Kidney (tissue), 13 donors: ENCODE measurements at regions not wholly inside any gene's neighbourhood (a gene's known extent, or its start where the extent isn't known, plus 50 kb on each side); places are given as distances from the start of the nearest gene placed in this dataset.

Experiments
- DNase-seq, 5 donors: peaks; one replicate each; pipeline ENCODE4 v3.0.0-alpha.2; 2013 to 2020
- FAIRE-seq: peaks from 2 replicates; lab custom pipeline; 2012; peaks lifted over from hg19 to GRCh38; lab: Jason Lieb, UNC
- H3K27ac ChIP-seq, 2 donors: one replicate each; pipeline ENCODE4 v1.7.0; 2013; ENCODE audit warnings: low read depth in 2 of 2, low read length in 2 of 2, inconsistent platforms in 1 of 2
- H3K27me3 ChIP-seq: one replicate; pipeline ENCODE4 v1.7.1; 2013; ENCODE audit warnings: low read length, inconsistent platforms; ENCODE audit not compliant: control insufficient read depth, insufficient read depth
- H3K36me3 ChIP-seq, 3 donors: one replicate each; pipeline versions ENCODE4 v1.7.0 to v1.7.1; 2013; ENCODE audit warnings: low read length in 3 of 3, control low read depth in 1 of 3, inconsistent platforms in 1 of 3; ENCODE audit not compliant: insufficient read depth in 3 of 3, control insufficient read depth in 2 of 3
- H3K4me1 ChIP-seq, 3 donors: one replicate each; pipeline versions ENCODE4 v1.7.0 to v1.7.1; 2013; ENCODE audit warnings: low read length in 3 of 3, inconsistent platforms in 1 of 3, low read depth in 1 of 3; ENCODE audit not compliant: control insufficient read depth in 2 of 3, insufficient read depth in 2 of 3
- H3K4me3 ChIP-seq, 3 donors: one replicate each; pipeline versions ENCODE4 v1.7.0 to v1.8.1; 2013; ENCODE audit warnings: low read length in 3 of 3, control low read depth in 1 of 3, inconsistent platforms in 1 of 3
- H3K9ac ChIP-seq, 3 donors: one replicate each; pipeline versions ENCODE4 v1.7.0 to v1.7.1; 2013; ENCODE audit warnings: low read length in 3 of 3, control low read depth in 1 of 3, inconsistent platforms in 1 of 3
- H3K9me3 ChIP-seq, 3 donors: one replicate each; pipeline versions ENCODE4 v1.7.0 to v1.7.1; 2013; ENCODE audit warnings: low read length in 3 of 3, control low read depth in 1 of 3, inconsistent platforms in 1 of 3; ENCODE audit not compliant: control insufficient read depth in 2 of 3, insufficient read depth in 1 of 3
- intact Hi-C: fragments of 100-400 bp; cut with DNase I; formaldehyde crosslinking; loops from one replicate; pipeline ENCODE4 v1.11.1; 2022
- TF ChIP-seq, protein P1 (sequence below): IDR thresholded peaks from 3 replicates; pipeline ENCODE4 v1.5.1; 2012; ENCODE audit warnings: mild to moderate bottlenecking, moderate library complexity, borderline replicate concordance; ENCODE audit not compliant: insufficient read depth; ENCODE audit errors: extremely low read depth
- donor health status: control.
- donor health status: control.
- donor health status: control.
- donor health status: control.
- donor health status: control.
- donor health status: DM: yes; HTN: yes; CAD: no.
- donor health status: Normal renal cell carcinoma (clear cell type).

- TF ChIP-seq, protein P1, sequence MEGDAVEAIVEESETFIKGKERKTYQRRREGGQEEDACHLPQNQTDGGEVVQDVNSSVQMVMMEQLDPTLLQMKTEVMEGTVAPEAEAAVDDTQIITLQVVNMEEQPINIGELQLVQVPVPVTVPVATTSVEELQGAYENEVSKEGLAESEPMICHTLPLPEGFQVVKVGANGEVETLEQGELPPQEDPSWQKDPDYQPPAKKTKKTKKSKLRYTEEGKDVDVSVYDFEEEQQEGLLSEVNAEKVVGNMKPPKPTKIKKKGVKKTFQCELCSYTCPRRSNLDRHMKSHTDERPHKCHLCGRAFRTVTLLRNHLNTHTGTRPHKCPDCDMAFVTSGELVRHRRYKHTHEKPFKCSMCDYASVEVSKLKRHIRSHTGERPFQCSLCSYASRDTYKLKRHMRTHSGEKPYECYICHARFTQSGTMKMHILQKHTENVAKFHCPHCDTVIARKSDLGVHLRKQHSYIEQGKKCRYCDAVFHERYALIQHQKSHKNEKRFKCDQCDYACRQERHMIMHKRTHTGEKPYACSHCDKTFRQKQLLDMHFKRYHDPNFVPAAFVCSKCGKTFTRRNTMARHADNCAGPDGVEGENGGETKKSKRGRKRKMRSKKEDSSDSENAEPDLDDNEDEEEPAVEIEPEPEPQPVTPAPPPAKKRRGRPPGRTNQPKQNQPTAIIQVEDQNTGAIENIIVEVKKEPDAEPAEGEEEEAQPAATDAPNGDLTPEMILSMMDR, result no peak
- no peak overlapping the region for H3K9ac ChIP-seq
- H3K4me1 ChIP-seq, result peaks cover 0 to 3% (median 0%) of the 10 kb centered on the region in 3 donors
- H3K9me3 ChIP-seq, result no peaks in the 10 kb centered on the region
- FAIRE-seq (no peak), DNase-seq (no peak)
- no peak overlapping the region for H3K27ac ChIP-seq
- intact Hi-C loops, result no loop called here
- no peaks in the 10 kb centered on the region for H3K36me3 ChIP-seq
- H3K27me3 ChIP-seq, result no peaks in the 10 kb centered on the region
- no peak overlapping the region for H3K4me3 ChIP-seq
Observed at GRCh38 chr4:1543976-1544375, 137.7 kb upstream of the NKX1-1 start.

DNA sequence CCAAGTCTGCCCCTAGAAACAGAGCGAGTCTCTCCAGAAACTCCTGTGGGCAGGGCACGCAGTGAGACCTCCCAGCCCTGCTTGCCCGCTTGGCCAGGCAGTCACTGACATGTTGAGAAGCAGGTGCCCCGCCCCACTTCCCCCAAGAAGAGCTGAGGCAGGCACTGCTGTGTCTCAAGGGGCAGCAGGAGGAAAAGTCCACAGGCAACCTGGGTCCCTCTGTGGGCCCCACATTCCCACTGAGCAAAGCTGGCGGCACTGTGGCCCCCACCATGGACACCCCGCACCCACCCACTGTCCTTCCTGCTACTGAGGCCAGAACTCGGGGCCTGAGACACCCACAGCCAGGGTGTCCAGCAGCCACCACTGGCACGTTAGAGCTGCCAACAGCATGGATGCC is 137.3 kb upstream of the NKX1-1 start:
- Histone ChIP-seq H3K9me3 (no peaks in the 10 kb centered on the region), H3K36me3 (no peaks in the 10 kb centered on the region), H3K27ac (no peak overlapping the region), H3K4me1 (peaks cover 0 to 2% (median 0%) of the 10 kb centered on the region in 3 donors), H3K27me3 (no peaks in the 10 kb centered on the region), H3K9ac (no peak overlapping the region), H3K4me3 (no peak overlapping the region)
- DNase-seq, result peak in 1 of 5 donors; percentile 60
- TF ChIP-seq, protein P1, result no peak
- intact Hi-C loops, result no loop called here
- FAIRE-seq, result no peak

GRCh38 chr4:1542516-1543320 is 136.5 kb upstream of the NKX1-1 start:
- no peaks in the 10 kb centered on the region for H3K4me1 ChIP-seq
- H3K27ac ChIP-seq, result no peak overlapping the region
- no peak for FAIRE-seq
- peak in 1 of 5 donors; percentile 60 for DNase-seq
- no peak overlapping the region for H3K9ac ChIP-seq
- H3K4me3 ChIP-seq, result no peak overlapping the region
- H3K36me3 ChIP-seq, result no peaks in the 10 kb centered on the region
- TF ChIP-seq, protein P1, result no peak
- intact Hi-C loops, result no loop called here
- no peaks in the 10 kb centered on the region for H3K27me3 ChIP-seq
- H3K9me3 ChIP-seq, result no peaks in the 10 kb centered on the region
